ENCODE measurements at regions not wholly inside any gene's neighbourhood (a gene's known extent, or its start where the extent isn't known, plus 50 kb on each side); places are given as distances from the start of the nearest gene placed in this dataset.

GRCh38 chrX:52261125-52261462 is 76.4 kb downstream of the MAGED4 start:
- Histone ChIP-seq H4K20me1 (ENCODE audit: insufficient read depth, low read length) (no peaks in the 10 kb centered on the region), H2AFZ (ENCODE audit: low read depth, low read length) (peak overlapping the region; percentile 54; the same call in 1 of the 2 replicates), H3K4me1 (ENCODE audit: insufficient read depth, low read length) (peaks cover 13% of the 10 kb centered on the region), H3K4me3 (ENCODE audit: low read depth in 1 of 2, low read length in 2 of 2) (peak overlapping the region in 1 of 2 experiments; percentile 68; a peak in 2 of 4 replicates), H3K27ac (ENCODE audit: low read length) (peak overlapping the region; percentile 12; the same call in 1 of the 2 replicates), H3K27me3 (ENCODE audit: insufficient read depth, low read length, poor library complexity) (no peaks in the 10 kb centered on the region), H3K9me3 (ENCODE audit: insufficient read depth, low read length, severe bottlenecking) (no peaks in the 10 kb centered on the region), H3K79me2 (ENCODE audit: insufficient read depth, low read length) (no peaks in the 10 kb centered on the region), H3K36me3 (ENCODE audit: insufficient read depth, low read length) (no peaks in the 10 kb centered on the region), H3K4me2 (ENCODE audit: insufficient read depth, low read length) (peak overlapping the region; percentile 82), H3K9ac (ENCODE audit: low read depth, low read length) (peak overlapping the region; percentile 55; the same call in 1 of the 2 replicates)
- no peak; the same call in 2 of the 3 replicates for ATAC-seq (ENCODE audit: insufficient read depth, low read depth)
- TF ChIP-seq, protein P1, sequence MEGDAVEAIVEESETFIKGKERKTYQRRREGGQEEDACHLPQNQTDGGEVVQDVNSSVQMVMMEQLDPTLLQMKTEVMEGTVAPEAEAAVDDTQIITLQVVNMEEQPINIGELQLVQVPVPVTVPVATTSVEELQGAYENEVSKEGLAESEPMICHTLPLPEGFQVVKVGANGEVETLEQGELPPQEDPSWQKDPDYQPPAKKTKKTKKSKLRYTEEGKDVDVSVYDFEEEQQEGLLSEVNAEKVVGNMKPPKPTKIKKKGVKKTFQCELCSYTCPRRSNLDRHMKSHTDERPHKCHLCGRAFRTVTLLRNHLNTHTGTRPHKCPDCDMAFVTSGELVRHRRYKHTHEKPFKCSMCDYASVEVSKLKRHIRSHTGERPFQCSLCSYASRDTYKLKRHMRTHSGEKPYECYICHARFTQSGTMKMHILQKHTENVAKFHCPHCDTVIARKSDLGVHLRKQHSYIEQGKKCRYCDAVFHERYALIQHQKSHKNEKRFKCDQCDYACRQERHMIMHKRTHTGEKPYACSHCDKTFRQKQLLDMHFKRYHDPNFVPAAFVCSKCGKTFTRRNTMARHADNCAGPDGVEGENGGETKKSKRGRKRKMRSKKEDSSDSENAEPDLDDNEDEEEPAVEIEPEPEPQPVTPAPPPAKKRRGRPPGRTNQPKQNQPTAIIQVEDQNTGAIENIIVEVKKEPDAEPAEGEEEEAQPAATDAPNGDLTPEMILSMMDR (IDR thresholded peaks at IDR 0.05; ENCODE audit: borderline replicate concordance, extremely low read depth, low read length, poor library complexity, severe bottlenecking), result no peak
- DNase-seq, result no peak

DNA sequence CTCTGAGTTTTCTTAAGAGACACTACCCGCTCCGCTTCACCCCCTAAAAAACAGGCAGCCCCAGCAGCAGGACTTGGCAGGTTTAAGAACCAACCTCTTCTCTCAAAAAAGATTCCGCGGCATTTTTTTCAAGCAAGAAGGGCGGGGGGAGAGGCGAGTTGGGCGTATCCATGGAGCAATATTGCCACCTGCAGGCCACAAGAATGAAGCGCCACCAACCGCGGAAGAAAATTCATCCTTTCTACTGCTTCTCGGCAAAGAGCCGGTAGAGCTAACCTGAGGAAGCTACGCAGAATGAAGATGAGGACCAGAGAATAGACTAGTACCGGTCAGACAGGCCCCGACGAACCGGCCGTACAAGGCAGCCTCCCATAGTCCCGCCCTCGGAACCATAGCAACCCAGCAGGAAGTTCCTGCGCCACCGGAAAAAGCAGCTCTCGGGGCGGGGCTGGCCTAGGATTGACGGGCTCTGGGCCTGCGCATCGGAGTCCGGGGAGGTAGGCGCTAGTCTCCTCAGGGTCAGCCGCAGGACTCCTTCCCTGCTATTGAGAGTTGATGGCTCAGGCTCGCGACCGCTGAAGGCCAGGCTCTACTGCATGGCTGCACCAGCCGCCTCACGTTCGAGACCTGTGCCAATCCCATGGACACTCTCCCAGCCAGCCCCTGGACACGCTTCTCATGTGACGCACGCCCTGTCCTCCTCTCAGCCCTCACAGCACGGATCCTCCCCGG is 76.9 kb downstream of the MAGED4 start:
- ATAC-seq (ENCODE audit: insufficient read depth, low read depth) (peak; percentile 97), DNase-seq (peak; percentile 85)
- Histone ChIP-seq H3K9ac (ENCODE audit: low read depth, low read length) (peak overlapping the region; percentile 55), H3K79me2 (ENCODE audit: insufficient read depth, low read length) (no peaks in the 10 kb centered on the region), H3K4me1 (ENCODE audit: insufficient read depth, low read length) (peaks cover 13% of the 10 kb centered on the region), H3K4me2 (ENCODE audit: insufficient read depth, low read length) (peak overlapping the region; percentile 82), H4K20me1 (ENCODE audit: insufficient read depth, low read length) (no peaks in the 10 kb centered on the region), H2AFZ (ENCODE audit: low read depth, low read length) (peak overlapping the region; percentile 83), H3K27me3 (ENCODE audit: insufficient read depth, low read length, poor library complexity) (no peaks in the 10 kb centered on the region), H3K27ac (ENCODE audit: low read length) (peak overlapping the region; percentile 91), H3K4me3 (ENCODE audit: low read depth in 1 of 2, low read length in 2 of 2) (peak overlapping the region; percentile 34 to 68; a peak in 3 of 4 replicates), H3K9me3 (ENCODE audit: insufficient read depth, low read length, severe bottlenecking) (no peaks in the 10 kb centered on the region), H3K36me3 (ENCODE audit: insufficient read depth, low read length) (no peaks in the 10 kb centered on the region)
- TF ChIP-seq EZH2 (IDR thresholded peaks at IDR 0.05; ENCODE audit: borderline replicate concordance, low read depth, low read length, severe bottlenecking), result no peak
- TF ChIP-seq, protein P1 (IDR thresholded peaks at IDR 0.05; ENCODE audit: borderline replicate concordance, extremely low read depth, low read length, poor library complexity, severe bottlenecking), result peak; percentile 89

DNA sequence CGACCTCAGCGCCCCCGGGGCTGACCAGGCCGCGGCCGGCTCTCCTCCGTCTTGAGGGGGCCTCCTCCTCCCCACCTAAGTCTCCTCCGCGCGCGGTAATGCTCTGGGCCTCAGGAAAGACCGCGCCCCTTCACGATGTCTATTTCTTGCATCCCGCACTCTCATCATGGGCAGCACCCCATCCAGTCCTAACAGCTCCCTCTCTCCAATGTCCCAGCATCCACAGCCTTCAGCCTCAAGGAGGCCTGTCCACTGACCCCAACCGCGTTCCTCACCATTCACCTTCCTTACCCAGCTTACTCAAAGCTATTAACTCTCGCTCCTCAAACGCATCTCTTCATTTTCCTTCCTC is 77.5 kb downstream of the MAGED4 start:
- Histone ChIP-seq H3K9me3 (ENCODE audit: insufficient read depth, low read length, severe bottlenecking) (no peaks in the 10 kb centered on the region), H4K20me1 (ENCODE audit: insufficient read depth, low read length) (no peaks in the 10 kb centered on the region), H3K79me2 (ENCODE audit: insufficient read depth, low read length) (no peaks in the 10 kb centered on the region), H3K27ac (ENCODE audit: low read length) (peak overlapping the region; percentile 91), H3K4me2 (ENCODE audit: insufficient read depth, low read length) (peak overlapping the region; percentile 82), H3K4me3 (ENCODE audit: low read depth in 1 of 2, low read length in 2 of 2) (peak overlapping the region in 1 of 2 experiments; percentile 68; a peak in 2 of 4 replicates), H3K9ac (ENCODE audit: low read depth, low read length) (peak overlapping the region; percentile 55), H3K4me1 (ENCODE audit: insufficient read depth, low read length) (peaks cover 13% of the 10 kb centered on the region), H2AFZ (ENCODE audit: low read depth, low read length) (peak overlapping the region; percentile 83), H3K27me3 (ENCODE audit: insufficient read depth, low read length, poor library complexity) (no peaks in the 10 kb centered on the region), H3K36me3 (ENCODE audit: insufficient read depth, low read length) (no peaks in the 10 kb centered on the region)
- TF ChIP-seq, protein P1 (IDR thresholded peaks at IDR 0.05; ENCODE audit: borderline replicate concordance, extremely low read depth, low read length, poor library complexity, severe bottlenecking), result no peak
- TF ChIP-seq EZH2 (IDR thresholded peaks at IDR 0.05; ENCODE audit: borderline replicate concordance, low read depth, low read length, severe bottlenecking), result no peak
- ATAC-seq (ENCODE audit: insufficient read depth, low read depth), result no peak
- DNase-seq, result peak; percentile 3

All from DND-41 (cell line).